OCI-LY1 (cell line): ENCODE measurements at regions not wholly inside any gene's neighbourhood (a gene's known extent, or its start where the extent isn't known, plus 50 kb on each side); places are given as distances from the start of the nearest gene placed in this dataset.

Experiments
- H2AFZ ChIP-seq: fragments of 200-600 bp; sonication (generic), shearing (Covaris generic); 2 replicates; pipeline ENCODE4 v1.6.0; 2014; ENCODE audit warnings: antibody characterized with exemption, mild to moderate bottlenecking, low read length
- H3F3A ChIP-seq: fragments of 200-600 bp; sonication (generic), shearing (Covaris generic); 2 replicates; pipeline ENCODE4 v1.6.0; 2014; ENCODE audit warnings: mild to moderate bottlenecking, antibody characterized with exemption, low read length, moderate library complexity; ENCODE audit not compliant: insufficient read depth
- H3K27ac ChIP-seq: fragments of 200-600 bp; sonication (generic); 2 replicates; pipeline ENCODE4 v1.5.1; 2014; ENCODE audit warnings: low read length, mixed run types, mild to moderate bottlenecking, low read depth; ENCODE audit not compliant: poor library complexity, severe bottlenecking
- H3K27me3 ChIP-seq: fragments of 200-600 bp; sonication (generic); 2 replicates; pipeline ENCODE4 v1.6.0; 2014; ENCODE audit warnings: antibody characterized with exemption, mild to moderate bottlenecking, low read length, moderate library complexity; ENCODE audit not compliant: insufficient read depth
- H3K36me3 ChIP-seq: fragments of 200-600 bp; sonication (generic); 2 replicates; pipeline ENCODE4 v1.6.1; 2014; ENCODE audit warnings: mild to moderate bottlenecking, antibody characterized with exemption, low read length, moderate library complexity, mixed read lengths; ENCODE audit not compliant: insufficient read depth
- H3K4me1 ChIP-seq: fragments of 200-600 bp; sonication (generic); 2 replicates; pipeline ENCODE4 v1.5.1; 2014; ENCODE audit warnings: mild to moderate bottlenecking, low read length, moderate library complexity; ENCODE audit not compliant: insufficient read depth, severe bottlenecking
- H3K4me2 ChIP-seq: fragments of 200-600 bp; sonication (generic), shearing (Covaris generic); 2 replicates; pipeline ENCODE4 v1.6.1; 2014; ENCODE audit warnings: low read length
- H3K4me3 ChIP-seq: fragments of 200-600 bp; sonication (generic); 2 replicates; pipeline ENCODE4 v1.5.1; 2014; ENCODE audit warnings: low read length, low read depth, mild to moderate bottlenecking, mixed read lengths; ENCODE audit not compliant: poor library complexity, severe bottlenecking
- H3K79me2 ChIP-seq: fragments of 200-600 bp; shearing (Covaris generic); 2 replicates; pipeline ENCODE4 v1.6.1; 2016; ENCODE audit warnings: mixed run types, low read length, mixed read lengths; ENCODE audit not compliant: insufficient read depth
- H3K9ac ChIP-seq: fragments of 200-600 bp; sonication (generic), shearing (Covaris generic); 2 replicates; pipeline ENCODE4 v1.6.1; 2014; ENCODE audit warnings: mild to moderate bottlenecking, low read length, mixed read lengths
- H3K9me2 ChIP-seq: fragments of 200-600 bp; sonication (generic), shearing (Covaris generic); 2 replicates; pipeline ENCODE4 v1.6.1; 2014; ENCODE audit warnings: low read depth, mild to moderate bottlenecking, low read length, mixed read lengths
- H3K9me3 ChIP-seq: fragments of 200-600 bp; shearing (Covaris generic); 2 replicates; pipeline ENCODE4 v1.6.1; 2014; ENCODE audit warnings: low read length, mixed read lengths
- H4K20me1 ChIP-seq: fragments of 200-600 bp; sonication (generic), shearing (Covaris generic); 2 replicates; pipeline ENCODE4 v1.6.0; 2016; ENCODE audit warnings: mild to moderate bottlenecking, low read length; ENCODE audit not compliant: insufficient read depth
- EZH2 ChIP-seq: fragments of 200-600 bp; sonication (generic), shearing (Covaris generic); IDR thresholded peaks from 2 replicates; pipeline ENCODE4 v1.8.0; 2017; ENCODE audit warnings: borderline replicate concordance, mixed run types, mild to moderate bottlenecking, antibody characterized with exemption, low read length, moderate library complexity, mixed read lengths
- TF ChIP-seq, protein P1 (sequence below): fragments of 200-600 bp; sonication (generic), shearing (Covaris generic); IDR thresholded peaks from 2 replicates; pipeline ENCODE4 v1.5.1; 2017; ENCODE audit warnings: mild to moderate bottlenecking, antibody characterized with exemption, low read length, moderate library complexity, mixed read lengths

DNA sequence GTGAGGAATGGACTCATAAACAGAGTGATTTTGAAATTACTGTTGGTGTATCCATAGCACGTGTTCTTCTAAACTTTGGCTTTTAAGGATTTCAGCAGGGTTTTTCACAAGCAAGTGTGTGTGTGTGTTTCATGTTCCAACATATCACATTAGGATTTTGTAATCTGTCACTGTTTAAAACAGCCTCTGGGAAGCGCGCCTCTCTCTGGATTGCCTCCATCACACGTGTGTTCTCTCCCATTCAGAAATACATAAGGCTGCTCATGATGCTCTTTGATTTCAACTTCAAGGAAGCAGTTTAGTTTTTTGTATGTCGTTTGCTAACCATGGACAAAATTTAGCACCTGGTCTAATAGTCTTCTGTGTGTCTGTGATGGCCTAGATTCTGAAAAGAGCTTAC, 370.4 kb downstream of the MTX2 start:
- Histone ChIP-seq H3K4me1 (no peaks in the 10 kb centered on the region), H4K20me1 (no peaks in the 10 kb centered on the region), H3K79me2 (no peaks in the 10 kb centered on the region), H2AFZ (no peak overlapping the region), H3K27me3 (no peaks in the 10 kb centered on the region), H3K36me3 (no peaks in the 10 kb centered on the region), H3K4me3 (no peak overlapping the region), H3F3A (no peaks in the 10 kb centered on the region), H3K9me3 (no peaks in the 10 kb centered on the region), H3K27ac (no peak overlapping the region), H3K9me2 (no peaks in the 10 kb centered on the region), H3K4me2 (no peak overlapping the region), H3K9ac (no peak overlapping the region)
- TF ChIP-seq, protein P1, sequence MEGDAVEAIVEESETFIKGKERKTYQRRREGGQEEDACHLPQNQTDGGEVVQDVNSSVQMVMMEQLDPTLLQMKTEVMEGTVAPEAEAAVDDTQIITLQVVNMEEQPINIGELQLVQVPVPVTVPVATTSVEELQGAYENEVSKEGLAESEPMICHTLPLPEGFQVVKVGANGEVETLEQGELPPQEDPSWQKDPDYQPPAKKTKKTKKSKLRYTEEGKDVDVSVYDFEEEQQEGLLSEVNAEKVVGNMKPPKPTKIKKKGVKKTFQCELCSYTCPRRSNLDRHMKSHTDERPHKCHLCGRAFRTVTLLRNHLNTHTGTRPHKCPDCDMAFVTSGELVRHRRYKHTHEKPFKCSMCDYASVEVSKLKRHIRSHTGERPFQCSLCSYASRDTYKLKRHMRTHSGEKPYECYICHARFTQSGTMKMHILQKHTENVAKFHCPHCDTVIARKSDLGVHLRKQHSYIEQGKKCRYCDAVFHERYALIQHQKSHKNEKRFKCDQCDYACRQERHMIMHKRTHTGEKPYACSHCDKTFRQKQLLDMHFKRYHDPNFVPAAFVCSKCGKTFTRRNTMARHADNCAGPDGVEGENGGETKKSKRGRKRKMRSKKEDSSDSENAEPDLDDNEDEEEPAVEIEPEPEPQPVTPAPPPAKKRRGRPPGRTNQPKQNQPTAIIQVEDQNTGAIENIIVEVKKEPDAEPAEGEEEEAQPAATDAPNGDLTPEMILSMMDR, result no peak
- no peak for TF ChIP-seq EZH2

DNA sequence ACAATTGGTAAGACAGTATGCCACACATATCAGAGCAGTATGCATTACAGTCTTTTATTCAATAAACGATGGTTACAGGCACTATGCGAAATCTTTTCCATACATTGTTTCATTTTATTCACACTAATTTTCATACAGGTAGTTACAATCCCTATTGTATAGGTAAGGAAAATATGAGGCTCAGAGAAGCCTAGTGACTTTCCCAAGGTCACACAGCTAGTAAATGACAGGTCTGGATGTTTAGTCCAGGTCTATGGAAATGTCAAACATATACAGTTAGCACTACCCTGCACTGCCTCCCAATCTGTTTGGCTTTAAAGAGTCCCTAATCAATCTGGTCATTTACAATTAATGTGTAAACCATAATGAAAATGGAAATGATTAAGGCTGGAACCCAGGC, 372.2 kb downstream of the MTX2 start:
- no peak for TF ChIP-seq EZH2
- TF ChIP-seq, protein P1, result no peak
- H3K4me3 ChIP-seq, result no peak overlapping the region
- no peak overlapping the region for H3K4me2 ChIP-seq
- H3K27ac ChIP-seq, result no peak overlapping the region
- H3K36me3 ChIP-seq, result no peaks in the 10 kb centered on the region
- no peaks in the 10 kb centered on the region for H3K9me3 ChIP-seq
- no peaks in the 10 kb centered on the region for H3K4me1 ChIP-seq
- H2AFZ ChIP-seq, result no peak overlapping the region
- H3K9me2 ChIP-seq, result no peaks in the 10 kb centered on the region
- H3K79me2 ChIP-seq, result no peaks in the 10 kb centered on the region
- no peaks in the 10 kb centered on the region for H3F3A ChIP-seq
- no peak overlapping the region for H3K9ac ChIP-seq
- H4K20me1 ChIP-seq, result no peaks in the 10 kb centered on the region
- H3K27me3 ChIP-seq, result no peaks in the 10 kb centered on the region

DNA sequence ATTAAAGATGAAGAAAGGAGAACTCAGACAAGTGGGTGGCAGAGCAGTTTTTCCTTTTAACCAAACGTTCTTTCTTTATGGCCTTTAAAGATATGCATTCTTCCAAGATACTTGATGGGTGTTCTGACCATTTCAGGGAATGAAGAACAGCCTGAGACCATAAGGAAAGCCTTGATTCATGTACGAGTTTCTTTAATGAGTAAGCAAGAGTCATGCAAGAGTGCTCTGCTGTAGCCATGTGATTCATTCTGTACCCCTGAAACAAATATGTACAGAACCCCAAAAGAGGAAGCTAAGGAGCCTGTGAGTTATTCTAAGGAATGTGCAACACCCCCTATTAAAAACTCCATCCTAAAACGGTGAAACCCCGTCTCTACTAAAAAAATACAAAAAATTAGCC, 372.8 kb downstream of the MTX2 start:
- Histone ChIP-seq H3K9ac (no peak overlapping the region), H2AFZ (no peak overlapping the region), H3K79me2 (no peaks in the 10 kb centered on the region), H3K27ac (no peak overlapping the region), H3F3A (no peaks in the 10 kb centered on the region), H3K27me3 (no peaks in the 10 kb centered on the region), H4K20me1 (no peaks in the 10 kb centered on the region), H3K9me3 (no peaks in the 10 kb centered on the region), H3K4me3 (no peak overlapping the region), H3K36me3 (no peaks in the 10 kb centered on the region), H3K4me1 (no peaks in the 10 kb centered on the region), H3K9me2 (no peaks in the 10 kb centered on the region), H3K4me2 (no peak overlapping the region)
- TF ChIP-seq, protein P1, result no peak
- no peak for TF ChIP-seq EZH2
